22Rv1 (cell line): ENCODE measurements at regions not wholly inside any gene's neighbourhood (a gene's known extent, or its start where the extent isn't known, plus 50 kb on each side); places are given as distances from the start of the nearest gene placed in this dataset.

Experiments
- H3K27ac ChIP-seq: fragments of 450-650 bp; 2 replicates; pipeline ENCODE4 v1.5.1; 2017
- CTCF ChIP-seq: fragments of 450-650 bp; IDR thresholded peaks from 2 replicates; pipeline ENCODE4 v1.5.1; 2017; ENCODE audit warnings: mild to moderate bottlenecking
- ZFX ChIP-seq: fragments of 450-650 bp; IDR thresholded peaks from 2 replicates; pipeline ENCODE4 v1.6.1; 2017; ENCODE audit warnings: antibody characterized with exemption, borderline replicate concordance

GRCh38 chr4:24645765-24646550 lies 61.6 kb upstream of the DHX15 start:
- no peak overlapping the region for H3K27ac ChIP-seq

GRCh38 chr4:24646798-24647460 lies 62.6 kb upstream of the DHX15 start:
- no peak overlapping the region for H3K27ac ChIP-seq
- TF ChIP-seq CTCF (no peak), ZFX (no peak)

More at GRCh38 chr4:24645765-24646550, 61.6 kb upstream of the DHX15 start:
- no peak for TF ChIP-seq ZFX
- TF ChIP-seq CTCF = no peak

GRCh38 chr4:24650849-24651640 lies 66.7 kb upstream of the DHX15 start:
- H3K27ac ChIP-seq = no peak overlapping the region
- TF ChIP-seq CTCF (no peak), ZFX (no peak)

DNA sequence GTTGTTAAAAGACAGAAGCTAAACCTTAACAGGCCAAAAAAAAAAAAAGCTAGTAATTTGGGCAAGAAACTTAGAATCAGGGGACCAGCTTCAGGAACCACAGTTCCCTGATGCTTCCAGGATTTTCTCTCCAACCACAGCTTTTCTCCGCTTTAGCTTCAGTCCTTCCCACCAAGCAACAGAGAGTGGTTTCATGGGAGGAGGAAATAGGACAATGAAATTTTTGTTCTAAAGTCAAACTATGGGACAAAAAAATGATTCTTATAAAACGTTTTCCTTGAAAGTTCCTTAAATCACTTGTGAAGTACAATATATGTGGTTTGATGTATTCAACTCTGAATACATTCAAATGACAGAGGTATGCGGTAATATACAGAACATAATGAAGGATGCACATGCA lies 71.0 kb upstream of the DHX15 start:
- no peak overlapping the region for H3K27ac ChIP-seq
- no peak for TF ChIP-seq ZFX
- no peak for TF ChIP-seq CTCF

- H3K27ac ChIP-seq = no peak overlapping the region
- no peak for TF ChIP-seq CTCF
- TF ChIP-seq ZFX = no peak
Observed at GRCh38 chr4:24655971-24656370, 71.6 kb upstream of the DHX15 start.

- H3K27ac ChIP-seq = no peak overlapping the region
- no peak for TF ChIP-seq CTCF
- no peak for TF ChIP-seq ZFX
Observed at GRCh38 chr4:24656906-24657305, 72.6 kb upstream of the DHX15 start.
